Ovary (tissue), 3 donors: ENCODE measurements at regions not wholly inside any gene's neighbourhood (a gene's known extent, or its start where the extent isn't known, plus 50 kb on each side); places are given as distances from the start of the nearest gene placed in this dataset.

Experiments
- EP300 ChIP-seq: sonication (generic); formaldehyde crosslinking; IDR thresholded peaks from one replicate; pipeline ENCODE4 v1.6.1; 2017; ENCODE audit warnings: antibody characterized with exemption
- TF ChIP-seq, protein P1 (sequence below), 3 donors: fragments of 450-650 bp in 2 of 3; fragments of 200-600 bp in 1 of 3; IDR thresholded peaks; one replicate each; pipeline versions ENCODE4 v1.5.1 to v1.8.0; 2016 to 2022; ENCODE audit warnings: antibody characterized with exemption in 3 of 3, mild to moderate bottlenecking in 1 of 3
- donor health status: DM: no; HTN: no; CAD: no.

DNA sequence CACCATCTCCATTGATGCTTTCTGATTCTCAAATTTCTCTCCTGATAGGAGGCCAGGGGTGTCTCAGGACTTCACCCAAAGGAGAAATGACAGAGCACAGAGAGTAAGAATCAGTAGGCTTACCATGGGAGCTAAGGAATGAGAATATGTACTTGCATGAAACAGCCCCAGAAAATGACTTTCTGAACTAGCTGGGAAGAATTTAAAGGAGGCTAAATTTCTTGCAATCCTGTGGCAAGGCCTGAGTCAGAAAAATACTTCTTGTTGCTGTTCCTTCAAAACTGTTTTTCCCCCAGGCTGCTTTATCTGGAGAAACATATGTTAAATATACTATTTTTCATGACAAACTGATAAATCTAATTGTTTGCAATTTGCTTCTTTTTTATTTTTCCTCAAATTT, 53.4 kb upstream of the FBXL7 start:
- TF ChIP-seq, protein P1, sequence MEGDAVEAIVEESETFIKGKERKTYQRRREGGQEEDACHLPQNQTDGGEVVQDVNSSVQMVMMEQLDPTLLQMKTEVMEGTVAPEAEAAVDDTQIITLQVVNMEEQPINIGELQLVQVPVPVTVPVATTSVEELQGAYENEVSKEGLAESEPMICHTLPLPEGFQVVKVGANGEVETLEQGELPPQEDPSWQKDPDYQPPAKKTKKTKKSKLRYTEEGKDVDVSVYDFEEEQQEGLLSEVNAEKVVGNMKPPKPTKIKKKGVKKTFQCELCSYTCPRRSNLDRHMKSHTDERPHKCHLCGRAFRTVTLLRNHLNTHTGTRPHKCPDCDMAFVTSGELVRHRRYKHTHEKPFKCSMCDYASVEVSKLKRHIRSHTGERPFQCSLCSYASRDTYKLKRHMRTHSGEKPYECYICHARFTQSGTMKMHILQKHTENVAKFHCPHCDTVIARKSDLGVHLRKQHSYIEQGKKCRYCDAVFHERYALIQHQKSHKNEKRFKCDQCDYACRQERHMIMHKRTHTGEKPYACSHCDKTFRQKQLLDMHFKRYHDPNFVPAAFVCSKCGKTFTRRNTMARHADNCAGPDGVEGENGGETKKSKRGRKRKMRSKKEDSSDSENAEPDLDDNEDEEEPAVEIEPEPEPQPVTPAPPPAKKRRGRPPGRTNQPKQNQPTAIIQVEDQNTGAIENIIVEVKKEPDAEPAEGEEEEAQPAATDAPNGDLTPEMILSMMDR (IDR thresholded peaks at IDR 0.05), result no peak
- TF ChIP-seq EP300, result no peak
